SK-N-MC (cell line): ENCODE measurements at regions not wholly inside any gene's neighbourhood (a gene's known extent, or its start where the extent isn't known, plus 50 kb on each side); places are given as distances from the start of the nearest gene placed in this dataset.

Source experiments
- DNase-seq: peaks from one replicate; pipeline ENCODE4 v3.0.0-alpha.2; 2011; ENCODE audit warnings: low read depth, low spot score
- H3K27ac ChIP-seq: fragments of 200-600 bp; sonication (generic); 2 replicates; pipeline ENCODE4 v1.5.1; 2016; ENCODE audit warnings: mixed run types
- H3K36me3 ChIP-seq: fragments of 200-600 bp; sonication (generic); 2 replicates; pipeline ENCODE4 v1.6.1; 2017; ENCODE audit warnings: antibody characterized with exemption, low read length, mixed read lengths; ENCODE audit not compliant: insufficient read depth
- H3K4me3 ChIP-seq: fragments of 200-600 bp; sonication (generic); 2 replicates; pipeline ENCODE4 v1.5.1; 2016
- H3K9ac ChIP-seq: fragments of 200-600 bp; sonication (generic); 2 replicates; pipeline ENCODE4 v1.8.0; 2017; ENCODE audit warnings: mixed run types, mixed read lengths; ENCODE audit not compliant: insufficient read length
- H3K9me3 ChIP-seq: fragments of 200-600 bp; sonication (generic); 2 replicates; pipeline ENCODE4 v1.6.1; 2017; ENCODE audit warnings: low read depth, mild to moderate bottlenecking, antibody characterized with exemption, low read length, moderate library complexity, mixed read lengths
- EZH2 ChIP-seq: fragments of 200-600 bp; sonication (generic); IDR thresholded peaks from one replicate; pipeline ENCODE4 v1.6.1; 2017; ENCODE audit warnings: antibody characterized with exemption
- FOXP2 ChIP-seq: optimal IDR thresholded peaks from 2 replicates; pipeline ENCODE3; 2011; ENCODE audit warnings: mild to moderate bottlenecking, moderate library complexity; ENCODE audit not compliant: insufficient read depth; ENCODE audit errors: extremely low read length, control extremely low read depth
- POLR2AphosphoS5 ChIP-seq: IDR thresholded peaks from 2 replicates; pipeline ENCODE4 v1.6.1; 2012; ENCODE audit warnings: mild to moderate bottlenecking, low read depth, low read length, borderline replicate concordance

DNA sequence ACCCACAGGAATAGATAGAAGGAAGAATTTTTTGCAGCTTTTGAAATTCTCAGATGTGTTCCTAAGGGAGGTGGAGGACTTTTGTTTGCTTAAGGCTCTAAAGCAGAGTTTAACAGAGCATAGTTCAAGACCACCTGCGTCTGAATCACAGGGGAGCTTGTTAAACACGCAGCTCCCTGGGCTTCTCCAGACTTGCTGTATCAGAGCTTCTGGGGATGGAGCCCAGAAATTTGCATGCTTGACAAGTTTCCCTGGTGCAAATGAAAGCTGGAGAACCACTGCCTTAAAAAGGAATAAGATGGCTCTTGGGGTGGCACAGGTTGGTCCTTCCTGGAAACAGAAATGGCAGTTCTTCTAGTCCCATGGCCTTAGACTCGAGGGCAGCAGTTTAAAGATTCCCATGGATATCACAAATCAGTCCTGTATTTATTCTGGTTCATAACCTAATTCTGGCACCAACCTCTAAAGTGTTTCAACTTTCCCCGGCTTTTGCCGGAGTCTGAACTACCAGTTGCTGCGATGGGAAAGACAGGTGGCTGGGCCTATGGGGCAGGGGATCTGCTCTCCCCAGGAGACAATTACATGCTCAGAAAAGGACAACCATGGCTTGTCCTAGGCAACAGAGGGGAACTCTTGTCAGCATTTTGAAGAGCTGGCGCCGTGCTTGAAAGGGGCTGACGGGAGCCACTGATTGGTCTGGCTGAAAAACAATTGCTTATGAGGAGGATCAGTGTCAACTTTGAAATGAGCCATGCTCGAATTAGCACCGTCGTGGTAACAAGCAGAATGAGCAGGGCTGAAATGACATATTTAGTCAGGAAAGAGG lies 599.6 kb downstream of the CCDC171 start:
- DNase-seq = no peak
- Histone ChIP-seq H3K36me3 (no peaks in the 10 kb centered on the region), H3K9ac (no peak overlapping the region), H3K4me3 (no peak overlapping the region), H3K9me3 (no peaks in the 10 kb centered on the region), H3K27ac (no peak overlapping the region)
- TF ChIP-seq POLR2AphosphoS5 (no peak), EZH2 (no peak), FOXP2 (no peak)

DNA sequence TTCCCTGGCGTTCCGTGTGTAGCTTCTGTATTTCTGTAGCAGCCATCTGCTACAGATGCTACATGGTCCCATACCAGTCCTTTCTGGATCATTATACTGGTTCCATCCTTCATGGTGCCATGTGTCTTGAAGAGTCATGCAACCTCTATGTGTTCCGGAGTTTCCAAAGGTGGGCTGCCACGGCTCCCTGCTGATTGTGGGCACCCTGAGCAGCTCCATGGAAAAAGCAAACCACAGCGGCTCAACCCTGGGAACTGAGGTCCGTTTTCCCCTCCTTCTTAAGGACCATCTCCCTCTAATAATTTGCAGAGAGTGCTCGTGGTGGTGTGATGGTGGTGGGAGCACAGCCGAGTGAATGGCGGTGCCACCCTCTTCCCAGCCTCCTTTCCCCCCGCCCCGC lies 600.4 kb downstream of the CCDC171 start:
- no peak for DNase-seq
- Histone ChIP-seq H3K36me3 (no peaks in the 10 kb centered on the region), H3K27ac (no peak overlapping the region), H3K9ac (no peak overlapping the region), H3K9me3 (no peaks in the 10 kb centered on the region), H3K4me3 (no peak overlapping the region)
- TF ChIP-seq POLR2AphosphoS5 (no peak), FOXP2 (no peak), EZH2 (no peak)

DNA sequence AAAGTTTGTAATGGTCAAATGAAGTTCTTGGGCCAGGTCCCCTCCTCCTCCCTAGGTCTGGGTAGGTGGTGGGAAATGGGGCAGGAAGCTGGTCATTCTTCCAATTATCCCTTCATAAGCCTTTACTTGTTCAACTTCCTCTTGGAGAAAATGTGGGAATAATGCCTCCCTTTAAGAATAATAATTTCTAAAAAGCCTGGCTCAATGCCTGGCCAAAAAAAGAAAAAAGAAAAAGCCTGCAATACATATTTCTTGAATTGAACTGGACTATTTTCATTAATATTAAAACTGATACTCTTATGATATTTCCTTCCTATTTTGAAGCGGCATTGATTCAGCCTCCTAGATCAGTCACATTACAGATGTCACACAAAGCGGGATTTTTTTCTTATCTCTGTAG lies 600.9 kb downstream of the CCDC171 start:
- Histone ChIP-seq H3K27ac (no peak overlapping the region), H3K36me3 (no peaks in the 10 kb centered on the region), H3K9me3 (no peaks in the 10 kb centered on the region), H3K9ac (no peak overlapping the region), H3K4me3 (no peak overlapping the region)
- TF ChIP-seq FOXP2 = no peak
- no peak for TF ChIP-seq POLR2AphosphoS5
- TF ChIP-seq EZH2 = no peak
- no peak for DNase-seq

DNA sequence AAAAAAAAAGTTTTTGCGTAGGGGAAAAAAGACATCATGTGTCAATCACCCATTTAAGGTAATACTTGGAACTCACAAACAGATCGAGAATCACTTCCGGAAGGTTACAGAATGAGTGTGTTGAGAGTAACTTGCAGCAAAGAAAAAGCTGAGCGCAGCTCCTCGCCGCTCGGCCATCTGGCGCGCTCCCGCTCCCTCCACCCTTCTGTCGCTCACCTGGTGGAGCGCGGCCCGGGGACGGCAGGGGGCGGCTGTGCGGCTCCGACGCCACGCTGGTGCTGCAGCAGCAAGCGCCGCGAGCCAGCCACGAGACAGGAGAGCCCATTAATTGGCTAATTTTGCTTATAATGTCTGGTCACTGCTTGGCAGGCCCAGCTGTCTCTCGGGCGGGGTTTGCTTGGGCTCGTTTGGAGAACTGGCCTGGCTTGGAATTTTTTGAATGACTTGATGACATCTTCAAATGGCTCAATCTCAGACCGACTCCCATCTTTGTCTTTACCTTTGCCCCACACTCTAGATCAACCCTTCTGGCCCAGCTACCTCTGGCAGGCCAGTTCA lies 601.8 kb downstream of the CCDC171 start:
- Histone ChIP-seq H3K9ac (no peak overlapping the region), H3K36me3 (no peaks in the 10 kb centered on the region), H3K4me3 (no peak overlapping the region), H3K27ac (no peak overlapping the region), H3K9me3 (no peaks in the 10 kb centered on the region)
- DNase-seq = no peak
- TF ChIP-seq FOXP2 (no peak), EZH2 (no peak), POLR2AphosphoS5 (no peak)

DNA sequence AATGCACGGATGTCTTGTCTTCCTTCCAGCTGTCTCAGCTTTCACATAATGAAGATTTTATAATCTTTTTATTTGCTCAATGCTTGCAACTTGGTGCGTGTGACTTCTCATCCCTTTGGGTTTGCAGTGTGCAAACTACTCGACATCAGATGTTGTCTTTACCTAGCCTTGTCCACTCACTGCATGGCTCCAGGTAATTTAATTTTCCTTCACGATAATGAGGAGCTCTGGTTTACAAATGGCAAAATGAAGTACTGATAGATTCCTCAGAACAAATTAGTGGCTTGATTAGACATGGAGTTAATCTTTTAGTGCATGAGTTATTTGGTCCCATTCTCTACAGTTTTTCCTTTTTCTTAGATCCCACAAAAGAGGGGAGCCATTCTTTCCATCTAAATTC lies 603.0 kb downstream of the CCDC171 start:
- no peak for TF ChIP-seq EZH2
- no peak for TF ChIP-seq FOXP2
- TF ChIP-seq POLR2AphosphoS5 = no peak
- Histone ChIP-seq H3K9me3 (no peaks in the 10 kb centered on the region), H3K36me3 (no peaks in the 10 kb centered on the region), H3K4me3 (no peak overlapping the region), H3K9ac (no peak overlapping the region), H3K27ac (no peak overlapping the region)
- no peak for DNase-seq

DNA sequence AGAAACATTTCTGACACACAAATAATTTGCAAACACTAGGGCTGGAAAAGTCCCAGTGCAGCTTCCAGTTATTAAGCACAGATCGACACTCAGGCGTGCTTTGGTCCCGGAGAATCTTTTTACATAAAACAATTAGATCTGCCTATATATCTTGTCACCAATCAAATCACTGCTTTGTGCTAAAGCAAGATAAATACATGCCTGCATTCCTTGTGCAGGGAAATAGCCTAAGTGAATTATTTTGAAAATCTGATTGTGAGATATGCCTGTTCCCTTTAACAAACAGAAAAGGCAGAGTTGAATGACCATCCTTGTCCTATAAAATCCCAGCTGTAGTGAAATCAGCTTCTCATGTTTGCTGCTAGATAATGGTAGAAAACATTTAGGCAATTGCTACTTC lies 604.4 kb downstream of the CCDC171 start:
- Histone ChIP-seq H3K4me3 (no peak overlapping the region), H3K9me3 (no peaks in the 10 kb centered on the region), H3K36me3 (no peaks in the 10 kb centered on the region), H3K27ac (no peak overlapping the region), H3K9ac (no peak overlapping the region)
- DNase-seq = no peak
- TF ChIP-seq EZH2 (no peak), POLR2AphosphoS5 (no peak), FOXP2 (no peak)

DNA sequence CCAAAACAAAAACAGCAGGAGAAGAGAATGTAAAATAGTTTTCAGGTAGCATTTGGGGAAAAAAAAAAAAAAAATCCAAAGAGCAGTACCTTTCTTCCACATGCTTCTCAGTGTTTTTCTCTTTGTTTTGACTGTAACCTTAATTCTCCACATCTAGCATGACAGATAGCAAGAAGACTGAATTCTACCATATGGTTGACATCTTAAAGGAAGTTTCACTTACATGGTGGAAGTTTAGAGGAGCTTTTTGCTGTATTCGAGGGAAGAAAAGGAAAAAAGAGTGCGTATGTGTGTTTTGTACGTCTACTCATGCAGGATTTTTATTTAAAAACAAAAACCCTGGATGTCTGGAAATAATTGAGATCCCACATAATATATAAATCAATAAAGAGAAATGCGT lies 604.8 kb downstream of the CCDC171 start:
- no peak overlapping the region for H3K9ac ChIP-seq
- DNase-seq = no peak
- no peak overlapping the region for H3K4me3 ChIP-seq
- H3K9me3 ChIP-seq = no peaks in the 10 kb centered on the region
- no peak overlapping the region for H3K27ac ChIP-seq
- no peaks in the 10 kb centered on the region for H3K36me3 ChIP-seq
- TF ChIP-seq EZH2 = no peak
- no peak for TF ChIP-seq POLR2AphosphoS5
- no peak for TF ChIP-seq FOXP2

DNA sequence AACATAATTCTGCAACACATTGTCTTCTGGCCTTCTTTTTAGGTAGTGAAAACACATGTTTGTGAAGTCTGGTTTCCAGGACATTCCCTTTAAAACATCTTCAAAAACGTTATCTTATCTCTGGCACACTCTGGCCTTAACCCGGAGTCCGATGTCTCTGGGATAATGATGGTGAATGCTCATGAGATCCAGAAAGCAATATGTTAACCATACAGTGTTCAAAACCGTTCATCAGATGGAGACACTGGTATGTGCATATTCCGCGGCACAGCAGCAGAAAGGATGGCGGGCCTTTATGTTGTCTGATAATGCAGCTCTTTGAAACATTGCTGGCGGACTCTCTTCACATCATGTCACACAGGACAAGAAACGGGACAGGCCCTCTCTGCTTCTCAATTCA lies 605.2 kb downstream of the CCDC171 start:
- Histone ChIP-seq H3K4me3 (no peak overlapping the region), H3K9me3 (no peaks in the 10 kb centered on the region), H3K27ac (no peak overlapping the region), H3K36me3 (no peaks in the 10 kb centered on the region), H3K9ac (no peak overlapping the region)
- no peak for DNase-seq
- TF ChIP-seq FOXP2 (no peak), EZH2 (no peak), POLR2AphosphoS5 (no peak)

DNA sequence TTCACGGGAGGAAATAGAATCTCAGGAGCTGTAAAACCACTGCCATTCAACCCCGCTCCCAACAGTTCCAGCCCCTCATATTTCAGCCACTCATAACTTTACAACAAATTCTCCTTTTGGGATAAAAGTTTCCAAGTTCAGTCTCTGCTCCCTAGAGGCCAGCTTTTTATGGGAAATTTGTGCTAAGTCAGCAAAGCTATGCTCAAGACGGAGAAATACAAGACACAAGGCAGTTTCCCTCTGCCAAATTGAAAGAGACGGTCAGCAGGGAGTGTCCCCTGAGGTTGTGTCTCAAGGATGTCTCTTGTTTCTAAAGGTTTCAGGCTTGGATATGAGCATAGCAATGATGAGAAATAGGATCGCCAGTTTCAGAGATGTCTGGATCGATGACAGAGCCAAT lies 608.6 kb downstream of the CCDC171 start:
- Histone ChIP-seq H3K9me3 (no peaks in the 10 kb centered on the region), H3K36me3 (no peaks in the 10 kb centered on the region), H3K9ac (no peak overlapping the region), H3K4me3 (no peak overlapping the region), H3K27ac (no peak overlapping the region)
- TF ChIP-seq FOXP2 (no peak), EZH2 (no peak)
- no peak for DNase-seq
